ENCODE measurements at regions not wholly inside any gene's neighbourhood (a gene's known extent, or its start where the extent isn't known, plus 50 kb on each side); places are given as distances from the start of the nearest gene placed in this dataset.
A peak's percentile ranks its signal among the peaks of the same experiment; 100 is the strongest.
"Not testable (repeated sequence)": the region's sequence is repeated elsewhere in the genome, so short reads cannot be mapped to it uniquely, and the experiment has no call there.

DNA sequence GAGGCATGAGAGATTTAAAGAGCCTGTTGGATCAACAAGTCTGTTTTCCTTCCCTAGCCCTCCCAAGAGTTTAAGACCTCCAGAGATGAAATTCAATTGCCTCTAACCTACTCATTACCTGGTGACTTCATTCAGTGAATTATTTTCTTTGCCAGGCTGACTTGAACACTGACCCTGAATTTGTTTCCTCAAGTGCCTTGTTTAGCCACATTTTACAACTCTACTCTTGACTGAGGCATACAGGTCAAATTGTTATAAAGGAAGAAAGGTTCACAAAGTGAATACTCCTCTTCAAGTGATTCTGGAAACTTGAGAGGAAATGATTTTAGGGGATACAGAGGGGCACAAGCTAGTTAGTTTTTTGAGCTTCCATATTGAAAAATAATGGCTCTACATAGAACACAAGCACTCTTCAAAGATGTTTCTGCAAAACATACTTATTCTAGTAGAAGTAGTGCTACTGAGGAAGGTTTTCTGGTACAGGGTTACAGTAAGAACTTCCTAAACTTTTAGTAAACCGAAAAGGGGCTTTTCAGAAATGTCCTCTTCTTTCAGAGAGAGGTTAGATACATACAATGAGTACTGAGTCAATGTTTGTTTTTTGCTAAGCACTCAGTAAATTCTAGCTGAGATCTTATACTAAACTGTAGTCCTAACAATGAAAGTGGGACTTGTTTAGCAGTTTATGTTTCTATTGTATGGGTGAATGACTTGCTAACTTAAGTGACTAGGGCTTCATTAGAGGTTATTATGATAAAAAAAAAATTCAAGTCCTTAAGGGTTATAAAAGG lies 137.4 kb upstream of the SATB1 start:
- DNase-seq (ENCODE audit: low spot score): no peak
- no peak for TF ChIP-seq CTCF (IDR thresholded peaks at IDR 0.05; ENCODE audit: extremely low read depth, insufficient read depth, missing control alignments)
- in situ Hi-C loops (cut with MboI; ENCODE audit: low pct_unique_long_range_greater_than_20kb, low sequenced_read_pairs, unreplicated experiment): no loop called here

- peak; percentile 8 for DNase-seq (ENCODE audit: low spot score)
- in situ Hi-C loops (cut with MboI; ENCODE audit: low pct_unique_long_range_greater_than_20kb, low sequenced_read_pairs, unreplicated experiment): no loop called here
- peak; percentile 79 for TF ChIP-seq CTCF (IDR thresholded peaks at IDR 0.05; ENCODE audit: extremely low read depth, insufficient read depth, missing control alignments)
Measured at GRCh38 chr3:18559331-18559842, 134.2 kb upstream of the SATB1 start.

GRCh38 chr3:18558507-18558906 lies 133.4 kb upstream of the SATB1 start:
- in situ Hi-C loops (cut with MboI; ENCODE audit: low pct_unique_long_range_greater_than_20kb, low sequenced_read_pairs, unreplicated experiment): no loop called here
- DNase-seq (ENCODE audit: low spot score): no peak
- no peak for TF ChIP-seq CTCF (IDR thresholded peaks at IDR 0.05; ENCODE audit: extremely low read depth, insufficient read depth, missing control alignments)

- DNase-seq (ENCODE audit: low spot score): no peak
- in situ Hi-C loops (cut with MboI; ENCODE audit: low pct_unique_long_range_greater_than_20kb, low sequenced_read_pairs, unreplicated experiment): no loop called here
- no peak for TF ChIP-seq CTCF (IDR thresholded peaks at IDR 0.05; ENCODE audit: extremely low read depth, insufficient read depth, missing control alignments)
Measured at GRCh38 chr3:18557216-18557615, 132.1 kb upstream of the SATB1 start.

DNA sequence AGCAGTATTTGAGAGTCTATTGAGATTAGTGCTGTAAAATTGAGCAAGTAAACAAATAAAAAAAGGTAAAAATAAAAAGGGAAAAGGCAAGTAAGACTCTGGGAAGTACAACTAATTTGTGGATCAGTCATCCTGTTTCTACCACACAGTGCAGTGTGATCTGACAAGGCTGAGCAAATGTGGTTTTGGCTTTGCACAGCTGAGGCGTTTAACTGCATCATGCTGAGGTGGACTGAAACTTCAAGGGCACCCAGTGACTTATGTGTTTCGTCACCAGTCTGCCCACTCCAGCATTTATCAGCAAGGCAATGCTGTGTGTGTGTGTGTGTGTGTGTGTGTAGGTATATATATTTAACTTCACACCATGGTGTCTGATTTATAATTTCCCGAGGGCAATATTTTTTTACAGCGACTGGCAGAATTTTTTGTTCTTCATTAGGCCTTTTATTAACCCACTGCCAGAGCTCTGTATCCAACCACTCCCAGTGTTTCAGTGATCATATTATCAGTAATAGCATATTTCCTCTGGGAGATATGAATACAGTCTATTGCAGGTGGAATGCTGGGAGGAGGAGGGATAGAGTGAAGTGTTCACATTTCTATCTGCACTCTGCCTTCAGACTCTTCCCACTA lies 131.5 kb upstream of the SATB1 start:
- no peak for DNase-seq (ENCODE audit: low spot score)
- TF ChIP-seq CTCF (IDR thresholded peaks at IDR 0.05; ENCODE audit: extremely low read depth, insufficient read depth, missing control alignments): no peak
- in situ Hi-C loops (cut with MboI; ENCODE audit: low pct_unique_long_range_greater_than_20kb, low sequenced_read_pairs, unreplicated experiment): no loop called here

DNA sequence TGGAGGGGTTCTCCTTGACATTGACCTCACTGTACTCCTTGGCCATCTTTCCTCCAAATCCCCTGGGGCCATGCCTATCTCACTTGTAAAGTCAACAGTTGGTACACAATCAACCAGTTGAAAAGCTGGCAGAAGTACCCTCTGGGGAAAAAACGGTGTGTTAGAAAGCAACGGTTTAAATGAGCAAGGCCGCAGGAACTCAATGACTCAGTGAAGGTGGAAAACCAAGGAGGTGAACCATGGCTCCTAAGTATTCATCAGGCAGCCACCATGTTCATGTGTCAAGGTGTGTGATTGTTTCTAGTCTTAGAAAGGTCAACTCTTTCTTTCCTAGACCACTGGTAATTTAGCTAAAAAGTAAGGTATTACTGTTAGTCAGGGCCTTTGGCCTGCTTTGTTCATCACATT lies 130.9 kb upstream of the SATB1 start:
- no peak for DNase-seq (ENCODE audit: low spot score)
- in situ Hi-C loops (cut with MboI; ENCODE audit: low pct_unique_long_range_greater_than_20kb, low sequenced_read_pairs, unreplicated experiment): no loop called here
- TF ChIP-seq CTCF (IDR thresholded peaks at IDR 0.05; ENCODE audit: extremely low read depth, insufficient read depth, missing control alignments): no peak

DNA sequence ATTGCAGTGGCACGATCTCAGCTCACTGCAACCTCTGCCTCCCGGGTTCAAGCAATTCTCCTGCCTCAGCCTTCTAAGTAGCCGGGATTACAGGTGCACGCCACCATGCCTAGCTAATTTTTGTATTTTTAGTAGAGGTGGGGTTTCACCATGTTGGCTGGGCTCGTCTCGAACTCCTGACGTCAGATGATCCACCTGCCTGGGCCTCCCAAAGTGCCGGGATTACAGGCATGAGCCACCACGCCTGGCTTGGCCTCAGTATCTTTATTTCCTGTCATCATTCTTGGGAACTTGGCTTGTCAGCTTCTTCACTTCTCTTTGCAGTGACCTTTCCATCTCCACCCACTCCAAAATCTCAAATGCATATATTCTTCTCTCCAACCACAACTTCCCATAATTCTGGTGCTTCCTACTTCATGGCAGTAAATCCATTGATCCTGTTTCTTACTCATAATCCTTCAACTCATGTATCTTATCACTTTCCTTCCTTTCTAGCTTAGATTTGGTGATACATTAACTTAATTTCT lies 127.5 kb upstream of the SATB1 start:
- in situ Hi-C loops (cut with MboI; ENCODE audit: low pct_unique_long_range_greater_than_20kb, low sequenced_read_pairs, unreplicated experiment); DNase-seq (ENCODE audit: low spot score): not testable (repeated sequence)

Measured in GM13977 (cell line).